ENCODE measurements at regions not wholly inside any gene's neighbourhood (a gene's known extent, or its start where the extent isn't known, plus 50 kb on each side); places are given as distances from the start of the nearest gene placed in this dataset.

DNA sequence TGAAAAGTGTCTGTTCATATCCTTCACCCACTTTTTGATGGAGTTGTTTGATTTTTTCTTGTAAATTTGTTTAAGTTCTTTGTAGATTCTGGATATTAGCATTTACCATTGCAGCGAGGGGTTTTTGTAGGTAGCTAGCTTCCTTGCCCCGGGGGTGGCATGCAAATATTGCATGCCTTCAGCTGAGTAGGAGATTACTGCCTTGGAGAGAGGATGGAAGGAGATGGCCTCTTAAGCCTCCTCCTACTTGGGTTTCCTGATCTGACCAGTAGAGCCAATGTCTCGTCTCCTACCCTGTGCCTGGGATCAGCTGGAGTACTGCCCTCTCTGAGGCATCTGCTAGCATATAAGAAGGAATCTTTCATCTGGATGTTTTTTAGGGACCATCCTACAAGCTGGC, 134.4 kb upstream of the CCND2 start:
- WGBS, 2 experiments (ENCODE audit: extremely low coverage in 2 of 2, insufficient read length in 1 of 2), result no CpG with 5 or more reads among the region's 3 CpGs

More for the DNA sequence above, 134.4 kb upstream of the CCND2 start:
- BruUV-seq (replicated peaks), result no TSS peak
- peaks cover 3% of the 10 kb centered on the region; the same call in 1 of the 2 replicates for H3K9me3 ChIP-seq (ENCODE audit: control insufficient read depth, insufficient read depth, low read length)
- DNase-seq, result no peak
- ATAC-seq (ENCODE audit: low read depth), result no peak
- H2BK20ac ChIP-seq (ENCODE audit: low read depth, low read length), result no peak overlapping the region
- no peak overlapping the region for H2BK15ac ChIP-seq (ENCODE audit: low read depth, low read length)
- H3K56ac ChIP-seq (ENCODE audit: extremely low read depth, insufficient read depth, low read length), result no peak overlapping the region
- no peak overlapping the region for H3K23ac ChIP-seq (ENCODE audit: low read depth, low read length)
- no peaks in the 10 kb centered on the region for H3K79me1 ChIP-seq (ENCODE audit: low read depth in 1 of 2, low read length in 2 of 2)
- H3K4me2 ChIP-seq (ENCODE audit: low read depth, low read length), result no peak overlapping the region
- H3K4me1 ChIP-seq (ENCODE audit: control insufficient read depth, insufficient read depth, low read length), result peaks cover 7% of the 10 kb centered on the region; the same call in 1 of the 2 replicates
- ChIA-PET CTCF (interaction anchor here (1.2 kb wide), 1 partner anchor 8 kb away, joined by 4 read pairs; no protein-coding TSS in a partner anchor), POLR2A (ENCODE audit: unreplicated experiment) (interaction anchor here (0.6 kb wide), 1 partner anchor 108 kb away, joined by 4 read pairs; no protein-coding TSS in a partner anchor)
- H4K5ac ChIP-seq (ENCODE audit: low read depth, low read length), result no peak overlapping the region
- no peaks in the 10 kb centered on the region for H3K9me1 ChIP-seq (ENCODE audit: insufficient read depth, low read length)
- no peak overlapping the region for H3K27ac ChIP-seq (ENCODE audit: insufficient read depth, low read length)
- H3K14ac ChIP-seq (replicated peaks; ENCODE audit: low read depth, low read length), result no peak overlapping the region
- intact Hi-C loops (cut with micrococcal nuclease) (no loop called here), in situ Hi-C loops (cut with MboI; ENCODE audit: low sequenced_read_pairs) (no loop called here), dilution Hi-C loops (cut with HindIII; ENCODE audit: low sequenced_read_pairs, unreplicated experiment) (no loop called here)
- no peaks in the 10 kb centered on the region for H3K27me3 ChIP-seq (ENCODE audit: control insufficient read depth, insufficient read depth, low read length)
- H4K8ac ChIP-seq (ENCODE audit: low read depth in 2 of 2, low read length in 2 of 2), result no peak overlapping the region
- no peak overlapping the region for H2BK120ac ChIP-seq (ENCODE audit: low read depth, low read length)
- no peaks in the 10 kb centered on the region for H3K36me3 ChIP-seq (ENCODE audit: control insufficient read depth, insufficient read depth, low read length)
- H4K20me1 ChIP-seq (ENCODE audit: insufficient read depth, low read length), result no peaks in the 10 kb centered on the region
- H3K18ac ChIP-seq (ENCODE audit: low read depth, low read length), result no peak overlapping the region
- TF ChIP-seq RAD21 (IDR thresholded peaks at IDR 0.05; ENCODE audit: low read length), result no peak
- no peak for TF ChIP-seq CHD1 (IDR thresholded peaks at IDR 0.05; ENCODE audit: low read depth, low read length)
- TF ChIP-seq NFE2L2 (IDR thresholded peaks at IDR 0.05; ENCODE audit: low read depth, low read length), result no peak
- TF ChIP-seq RCOR1 (IDR thresholded peaks at IDR 0.05; ENCODE audit: insufficient replicate concordance, low read length), result no peak
- no peak for TF ChIP-seq RFX5 (IDR thresholded peaks at IDR 0.05; ENCODE audit: low read depth, low read length)
- no peak for TF ChIP-seq BHLHE40 (IDR thresholded peaks at IDR 0.05; ENCODE audit: low read depth, low read length)
- TF ChIP-seq SMC3 (IDR thresholded peaks at IDR 0.05; ENCODE audit: low read depth, low read length), result no peak
- no peak for TF ChIP-seq MXI1 (IDR thresholded peaks at IDR 0.05; ENCODE audit: borderline replicate concordance, low read depth, low read length)
- TF ChIP-seq MAZ (IDR thresholded peaks at IDR 0.05; ENCODE audit: borderline replicate concordance, low read depth, low read length), result no peak
- TF ChIP-seq, protein P1, sequence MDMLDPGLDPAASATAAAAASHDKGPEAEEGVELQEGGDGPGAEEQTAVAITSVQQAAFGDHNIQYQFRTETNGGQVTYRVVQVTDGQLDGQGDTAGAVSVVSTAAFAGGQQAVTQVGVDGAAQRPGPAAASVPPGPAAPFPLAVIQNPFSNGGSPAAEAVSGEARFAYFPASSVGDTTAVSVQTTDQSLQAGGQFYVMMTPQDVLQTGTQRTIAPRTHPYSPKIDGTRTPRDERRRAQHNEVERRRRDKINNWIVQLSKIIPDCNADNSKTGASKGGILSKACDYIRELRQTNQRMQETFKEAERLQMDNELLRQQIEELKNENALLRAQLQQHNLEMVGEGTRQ (IDR thresholded peaks at IDR 0.05; ENCODE audit: low read depth, low read length), result no peak
- TF ChIP-seq, protein P2, sequence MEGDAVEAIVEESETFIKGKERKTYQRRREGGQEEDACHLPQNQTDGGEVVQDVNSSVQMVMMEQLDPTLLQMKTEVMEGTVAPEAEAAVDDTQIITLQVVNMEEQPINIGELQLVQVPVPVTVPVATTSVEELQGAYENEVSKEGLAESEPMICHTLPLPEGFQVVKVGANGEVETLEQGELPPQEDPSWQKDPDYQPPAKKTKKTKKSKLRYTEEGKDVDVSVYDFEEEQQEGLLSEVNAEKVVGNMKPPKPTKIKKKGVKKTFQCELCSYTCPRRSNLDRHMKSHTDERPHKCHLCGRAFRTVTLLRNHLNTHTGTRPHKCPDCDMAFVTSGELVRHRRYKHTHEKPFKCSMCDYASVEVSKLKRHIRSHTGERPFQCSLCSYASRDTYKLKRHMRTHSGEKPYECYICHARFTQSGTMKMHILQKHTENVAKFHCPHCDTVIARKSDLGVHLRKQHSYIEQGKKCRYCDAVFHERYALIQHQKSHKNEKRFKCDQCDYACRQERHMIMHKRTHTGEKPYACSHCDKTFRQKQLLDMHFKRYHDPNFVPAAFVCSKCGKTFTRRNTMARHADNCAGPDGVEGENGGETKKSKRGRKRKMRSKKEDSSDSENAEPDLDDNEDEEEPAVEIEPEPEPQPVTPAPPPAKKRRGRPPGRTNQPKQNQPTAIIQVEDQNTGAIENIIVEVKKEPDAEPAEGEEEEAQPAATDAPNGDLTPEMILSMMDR (conservative IDR thresholded peaks at IDR 0.05; ENCODE audit: low read depth, low read length), result no peak
- TF ChIP-seq, protein P3, sequence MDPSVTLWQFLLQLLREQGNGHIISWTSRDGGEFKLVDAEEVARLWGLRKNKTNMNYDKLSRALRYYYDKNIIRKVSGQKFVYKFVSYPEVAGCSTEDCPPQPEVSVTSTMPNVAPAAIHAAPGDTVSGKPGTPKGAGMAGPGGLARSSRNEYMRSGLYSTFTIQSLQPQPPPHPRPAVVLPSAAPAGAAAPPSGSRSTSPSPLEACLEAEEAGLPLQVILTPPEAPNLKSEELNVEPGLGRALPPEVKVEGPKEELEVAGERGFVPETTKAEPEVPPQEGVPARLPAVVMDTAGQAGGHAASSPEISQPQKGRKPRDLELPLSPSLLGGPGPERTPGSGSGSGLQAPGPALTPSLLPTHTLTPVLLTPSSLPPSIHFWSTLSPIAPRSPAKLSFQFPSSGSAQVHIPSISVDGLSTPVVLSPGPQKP (IDR thresholded peaks at IDR 0.05; ENCODE audit: borderline replicate concordance, low read depth, low read length), result no peak
- no peak for TF ChIP-seq CEBPB (IDR thresholded peaks at IDR 0.05; ENCODE audit: low read depth, low read length)
- TF ChIP-seq MAFK (IDR thresholded peaks at IDR 0.05; ENCODE audit: low read depth, low read length), result no peak
- TF ChIP-seq POLR2A (IDR thresholded peaks at IDR 0.05; ENCODE audit: low read depth, low read length), result no peak
- no peak for TF ChIP-seq FOS (IDR thresholded peaks at IDR 0.05; ENCODE audit: low read depth, low read length)
- no peak overlapping the region for H3K4ac ChIP-seq (ENCODE audit: low read depth, low read length)
- H2BK5ac ChIP-seq (ENCODE audit: low read depth, low read length, poor library complexity, severe bottlenecking), result no peak overlapping the region
- no peak overlapping the region for H4K91ac ChIP-seq (ENCODE audit: insufficient read depth, low read depth, low read length)
- H2AFZ ChIP-seq (replicated peaks; ENCODE audit: low read length, poor library complexity), result no peak overlapping the region
- H2AK9ac ChIP-seq (replicated peaks; ENCODE audit: low read depth, low read length, poor library complexity), result no peak overlapping the region
- no peak overlapping the region for H3K4me3 ChIP-seq (ENCODE audit: insufficient read depth, low read depth, low read length)
- no peak overlapping the region for H3K9ac ChIP-seq (ENCODE audit: low read depth, low read length)
- no peak overlapping the region for H2AK5ac ChIP-seq (ENCODE audit: low read depth, low read length)

All from IMR-90 (cell line).